Activated CD8-positive, alpha-beta T cell treated with anti-CD3 and anti-CD28 coated beads, Interleukin-2, amount 10 ng/mL, durations not matched to agents 7 days and 5 days (primary cell): ENCODE measurements at regions not wholly inside any gene's neighbourhood (a gene's known extent, or its start where the extent isn't known, plus 50 kb on each side); places are given as distances from the start of the nearest gene placed in this dataset.
"Not testable (repeated sequence)": the region's sequence is repeated elsewhere in the genome, so short reads cannot be mapped to it uniquely, and the experiment has no call there.

ENCODE experiments used
- ATAC-seq: fragments of 150-1000 bp; cut with Tn5 transposase; one replicate; pipeline ENCODE4 v1.10.0; 2021; ENCODE audit warnings: moderate library complexity
- CTCF ChIA-PET: fragments of 350-600 bp; sonication (Branson Sonifier 250); formaldehyde crosslinking; loops from one replicate; lab custom pipeline; 2021; ENCODE audit warnings: antibody characterized with exemption; lab: Charles Lee
- POLR2A ChIA-PET: fragments of 350-600 bp; sonication (Branson Sonifier 250); formaldehyde crosslinking; loops from one replicate; lab custom pipeline; 2021; ENCODE audit warnings: antibody characterized with exemption; lab: Charles Lee
- DNase-seq: peaks from one replicate; pipeline ENCODE4 v3.0.0-alpha.2; 2020
- H3K27ac Mint-ChIP-seq: one replicate; pipeline ENCODE4 v1.8.0; 2021; ENCODE audit warnings: mild to moderate bottlenecking, mixed read lengths
- H3K27me3 Mint-ChIP-seq: one replicate; pipeline ENCODE4 v1.8.0; 2021; ENCODE audit warnings: low read depth, mixed read lengths
- H3K36me3 Mint-ChIP-seq: one replicate; pipeline ENCODE4 v1.8.0; 2021; ENCODE audit warnings: low read depth, mixed read lengths
- H3K4me1 Mint-ChIP-seq: one replicate; pipeline ENCODE4 v1.8.0; 2021; ENCODE audit warnings: low read depth, mixed read lengths
- H3K4me3 Mint-ChIP-seq: one replicate; pipeline ENCODE4 v1.8.0; 2021; ENCODE audit warnings: mild to moderate bottlenecking, mixed read lengths
- H3K9me3 Mint-ChIP-seq: one replicate; pipeline ENCODE4 v1.8.0; 2022; ENCODE audit warnings: mixed read lengths; ENCODE audit not compliant: insufficient read depth

GRCh38 chr2:126100962-126101361 is 555.0 kb upstream of the GYPC start:
- ChIA-PET CTCF (no interaction called here), POLR2A (no interaction called here)
- Mint-ChIP-seq H3K9me3 (no peaks in the 10 kb centered on the region), H3K27me3 (no peaks in the 10 kb centered on the region), H3K4me1 (no peaks in the 10 kb centered on the region), H3K36me3 (no peaks in the 10 kb centered on the region), H3K27ac (no peak overlapping the region), H3K4me3 (no peak overlapping the region)
- DNase-seq (no peak), ATAC-seq (no peak)

- no peak overlapping the region for H3K4me3 Mint-ChIP-seq
- no peak for ATAC-seq
- POLR2A ChIA-PET: no interaction called here
Observed at GRCh38 chr2:126106006-126106405, 550.0 kb upstream of the GYPC start.

GRCh38 chr2:126107883-126108282 is 548.1 kb upstream of the GYPC start:
- CTCF ChIA-PET: no interaction called here
- H3K9me3 Mint-ChIP-seq: no peaks in the 10 kb centered on the region

More at GRCh38 chr2:126106006-126106405, 550.0 kb upstream of the GYPC start:
- H3K27ac Mint-ChIP-seq: no peak overlapping the region
- H3K27me3 Mint-ChIP-seq: no peaks in the 10 kb centered on the region
- DNase-seq: no peak
- no peaks in the 10 kb centered on the region for H3K36me3 Mint-ChIP-seq
- CTCF ChIA-PET: interaction anchor here (0.6 kb wide), 1 partner anchor 796 kb away, joined by 3 read pairs; no protein-coding TSS in a partner anchor
- no peaks in the 10 kb centered on the region for H3K9me3 Mint-ChIP-seq
- no peaks in the 10 kb centered on the region for H3K4me1 Mint-ChIP-seq

GRCh38 chr2:126115975-126116374 is 540.0 kb upstream of the GYPC start:
- Mint-ChIP-seq H3K4me1 (no peaks in the 10 kb centered on the region), H3K4me3 (no peak overlapping the region), H3K27me3 (no peaks in the 10 kb centered on the region), H3K27ac (no peak overlapping the region), H3K9me3 (no peaks in the 10 kb centered on the region), H3K36me3 (no peaks in the 10 kb centered on the region)
- ATAC-seq (no peak), DNase-seq (no peak)
- ChIA-PET POLR2A (no interaction called here), CTCF (no interaction called here)

More at GRCh38 chr2:126107883-126108282, 548.1 kb upstream of the GYPC start:
- POLR2A ChIA-PET: no interaction called here
- H3K4me3 Mint-ChIP-seq: no peak overlapping the region
- no peak overlapping the region for H3K27ac Mint-ChIP-seq
- no peaks in the 10 kb centered on the region for H3K27me3 Mint-ChIP-seq
- H3K4me1 Mint-ChIP-seq: no peaks in the 10 kb centered on the region
- no peaks in the 10 kb centered on the region for H3K36me3 Mint-ChIP-seq
- DNase-seq (no peak), ATAC-seq (no peak)

- Mint-ChIP-seq H3K27me3 (no peaks in the 10 kb centered on the region), H3K9me3 (no peaks in the 10 kb centered on the region), H3K4me1 (no peaks in the 10 kb centered on the region), H3K4me3 (no peak overlapping the region), H3K27ac (no peak overlapping the region), H3K36me3 (no peaks in the 10 kb centered on the region)
- CTCF ChIA-PET: no interaction called here
- ATAC-seq (no peak), DNase-seq (no peak)
- POLR2A ChIA-PET: no interaction called here
Observed at GRCh38 chr2:126117886-126118285, 538.1 kb upstream of the GYPC start.

GRCh38 chr2:126145752-126146151 is 510.2 kb upstream of the GYPC start:
- H3K4me3 Mint-ChIP-seq: no peak overlapping the region
- POLR2A ChIA-PET: no interaction called here
- H3K4me1 Mint-ChIP-seq: no peaks in the 10 kb centered on the region
- ATAC-seq: no peak
- H3K9me3 Mint-ChIP-seq: no peaks in the 10 kb centered on the region
- no peak for DNase-seq
- no peak overlapping the region for H3K27ac Mint-ChIP-seq
- no peaks in the 10 kb centered on the region for H3K27me3 Mint-ChIP-seq
- CTCF ChIA-PET: no interaction called here
- H3K36me3 Mint-ChIP-seq: no peaks in the 10 kb centered on the region

GRCh38 chr2:126154256-126154785 is 501.6 kb upstream of the GYPC start:
- Mint-ChIP-seq H3K4me1 (no peaks in the 10 kb centered on the region), H3K36me3 (no peaks in the 10 kb centered on the region), H3K4me3 (no peak overlapping the region), H3K27me3 (no peaks in the 10 kb centered on the region), H3K27ac (no peak overlapping the region), H3K9me3 (peaks cover 8% of the 10 kb centered on the region)
- ATAC-seq (no peak), DNase-seq (no peak)
- ChIA-PET POLR2A (no interaction called here), CTCF (no interaction called here)

GRCh38 chr2:126160950-126161349 is 495.0 kb upstream of the GYPC start:
- ATAC-seq, H3K9me3 Mint-ChIP-seq, DNase-seq, H3K27me3 Mint-ChIP-seq, H3K4me3 Mint-ChIP-seq, POLR2A ChIA-PET, H3K27ac Mint-ChIP-seq, H3K36me3 Mint-ChIP-seq, H3K4me1 Mint-ChIP-seq: not testable (repeated sequence)
- CTCF ChIA-PET: interaction anchor here (0.6 kb wide), 1 partner anchor 499 kb away, joined by 3 read pairs; no protein-coding TSS in a partner anchor

- Mint-ChIP-seq H3K4me1 (no peaks in the 10 kb centered on the region), H3K36me3 (no peaks in the 10 kb centered on the region), H3K27me3 (no peaks in the 10 kb centered on the region), H3K9me3 (no peaks in the 10 kb centered on the region), H3K4me3 (no peak overlapping the region), H3K27ac (no peak overlapping the region)
- no peak for DNase-seq
- ChIA-PET CTCF (no interaction called here), POLR2A (no interaction called here)
- ATAC-seq: no peak
Observed at GRCh38 chr2:126172631-126173184, 483.2 kb upstream of the GYPC start.

GRCh38 chr2:126175222-126175621 is 480.7 kb upstream of the GYPC start:
- Mint-ChIP-seq H3K4me3 (no peak overlapping the region), H3K9me3 (no peaks in the 10 kb centered on the region)

GRCh38 chr2:126177479-126177878 is 478.5 kb upstream of the GYPC start:
- no peaks in the 10 kb centered on the region for H3K36me3 Mint-ChIP-seq
- H3K4me3 Mint-ChIP-seq: no peak overlapping the region
- DNase-seq (no peak), ATAC-seq (no peak)
- H3K4me1 Mint-ChIP-seq: no peaks in the 10 kb centered on the region
- CTCF ChIA-PET: no interaction called here
- no peaks in the 10 kb centered on the region for H3K9me3 Mint-ChIP-seq
- POLR2A ChIA-PET: no interaction called here
- H3K27ac Mint-ChIP-seq: no peak overlapping the region
- H3K27me3 Mint-ChIP-seq: no peaks in the 10 kb centered on the region

More at GRCh38 chr2:126175222-126175621, 480.7 kb upstream of the GYPC start:
- no peak for DNase-seq
- no peak for ATAC-seq
- Mint-ChIP-seq H3K36me3 (no peaks in the 10 kb centered on the region), H3K27me3 (no peaks in the 10 kb centered on the region), H3K4me1 (no peaks in the 10 kb centered on the region), H3K27ac (no peak overlapping the region)
- CTCF ChIA-PET: no interaction called here
- POLR2A ChIA-PET: no interaction called here

GRCh38 chr2:126187668-126188067 is 468.3 kb upstream of the GYPC start:
- Mint-ChIP-seq H3K9me3 (no peaks in the 10 kb centered on the region), H3K36me3 (no peaks in the 10 kb centered on the region), H3K4me3 (no peak overlapping the region), H3K27me3 (no peaks in the 10 kb centered on the region), H3K4me1 (no peaks in the 10 kb centered on the region), H3K27ac (no peak overlapping the region)
- DNase-seq: no peak
- ATAC-seq: no peak
- ChIA-PET POLR2A (no interaction called here), CTCF (no interaction called here)

GRCh38 chr2:126189527-126189926 is 466.4 kb upstream of the GYPC start:
- Mint-ChIP-seq H3K4me1 (no peaks in the 10 kb centered on the region), H3K9me3 (no peaks in the 10 kb centered on the region), H3K4me3 (no peak overlapping the region), H3K27me3 (no peaks in the 10 kb centered on the region), H3K27ac (no peak overlapping the region), H3K36me3 (no peaks in the 10 kb centered on the region)
- DNase-seq: no peak
- ATAC-seq: no peak
- ChIA-PET CTCF (no interaction called here), POLR2A (no interaction called here)
